GM18508 (cell line): ENCODE measurements at regions not wholly inside any gene's neighbourhood (a gene's known extent, or its start where the extent isn't known, plus 50 kb on each side); places are given as distances from the start of the nearest gene placed in this dataset.

Source experiments
- ATAC-seq: cut with Tn5 transposase; IDR thresholded peaks from one replicate; pipeline ENCODE4 v1.9.1; 2021; ENCODE audit warnings: moderate number of reproducible peaks; ENCODE audit not compliant: insufficient read depth, unreplicated experiment

DNA sequence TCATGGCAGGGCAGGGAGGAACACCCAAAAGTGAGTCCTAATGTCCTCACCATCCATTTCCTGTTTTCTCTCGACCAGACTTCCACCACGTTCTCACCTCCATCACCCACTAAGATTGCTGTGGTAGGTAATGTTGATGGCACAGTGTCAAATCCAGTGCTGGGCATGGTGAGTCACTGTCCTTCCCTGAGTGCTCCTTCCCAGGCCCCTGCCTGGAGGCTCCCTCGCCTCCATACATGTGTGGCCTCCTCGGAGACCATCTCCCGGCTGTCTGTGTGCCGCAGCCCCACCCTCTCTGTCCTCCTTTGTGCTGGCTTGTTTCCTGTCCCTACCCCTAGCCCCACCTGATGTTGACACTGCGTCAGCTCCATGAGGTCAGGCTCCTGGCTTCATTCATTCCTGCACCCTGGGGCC, 177.5 kb downstream of the SYK start:
- no peak for ATAC-seq

DNA sequence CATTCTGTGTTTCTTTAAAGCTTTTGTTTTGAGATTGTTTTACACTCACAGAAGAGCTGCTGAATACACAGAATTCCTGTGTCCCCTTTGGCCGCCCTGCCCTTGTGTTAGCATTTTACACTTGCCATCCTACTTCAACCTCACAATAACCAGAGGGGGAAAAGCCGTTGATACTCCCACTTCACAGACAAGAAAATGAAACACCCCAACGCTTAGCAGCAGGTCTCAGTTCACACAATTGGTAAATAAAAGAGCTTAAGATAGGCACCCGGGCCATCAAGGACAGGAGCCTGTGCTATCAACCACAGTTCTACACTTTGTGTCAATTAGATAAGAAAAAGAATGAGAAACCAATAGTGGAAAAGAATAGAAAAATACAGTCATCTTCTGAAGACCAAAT, 178.0 kb downstream of the SYK start:
- ATAC-seq = no peak

DNA sequence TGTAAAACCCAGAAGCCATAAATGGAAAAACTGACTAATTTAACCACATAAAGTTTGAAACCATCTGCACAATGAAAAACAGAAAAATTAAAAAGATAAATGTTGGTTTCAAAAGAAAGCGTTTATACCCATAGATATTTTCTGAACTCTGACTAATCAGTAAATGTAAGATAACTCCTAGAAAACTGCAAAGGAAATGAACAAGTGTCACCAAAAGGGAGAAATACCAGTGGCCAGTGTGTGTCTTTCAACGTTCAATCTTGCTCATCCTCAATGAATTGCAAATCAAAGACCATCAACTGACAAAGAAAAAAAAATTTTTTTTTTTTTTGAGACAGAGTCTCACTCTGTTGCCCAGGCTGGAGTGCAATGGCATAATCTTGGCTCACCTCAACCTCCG, 180.1 kb downstream of the SYK start:
- ATAC-seq = no peak

DNA sequence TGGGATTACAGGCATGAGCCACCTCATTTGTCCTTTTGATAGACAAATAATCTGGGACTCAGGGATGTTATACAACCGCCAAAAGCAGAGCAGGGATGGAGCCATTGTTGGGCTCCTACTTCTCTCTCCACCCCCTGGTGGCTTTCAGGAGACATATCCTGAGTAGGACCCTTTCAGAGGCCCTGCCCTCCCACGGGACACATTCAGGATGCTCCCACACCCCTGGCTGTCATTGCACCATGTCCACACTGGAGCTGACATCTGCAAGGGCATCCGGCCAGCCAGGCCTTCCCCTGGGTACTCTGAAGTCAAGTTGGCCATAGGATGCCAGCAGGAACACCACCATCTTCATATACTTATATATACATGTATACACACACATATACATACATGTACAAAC, 181.8 kb downstream of the SYK start:
- no peak for ATAC-seq

DNA sequence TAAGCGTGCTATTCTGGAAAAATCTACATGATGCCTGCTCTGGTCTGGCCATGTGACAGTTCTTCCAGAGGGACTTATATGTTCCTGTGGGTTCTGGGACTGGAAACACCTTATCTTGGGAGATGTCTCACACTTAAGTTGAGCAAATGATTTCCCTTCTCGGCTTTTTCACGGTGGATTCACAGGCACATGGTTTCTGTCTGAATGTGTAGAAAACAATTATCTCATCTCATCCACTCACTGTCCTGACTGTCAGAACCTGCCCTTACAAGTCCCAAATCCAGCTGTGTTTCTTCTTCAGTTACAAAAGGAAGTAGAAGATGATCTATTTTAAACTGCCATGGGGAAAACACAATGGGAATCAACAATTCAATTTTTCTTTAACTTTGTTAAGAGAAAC, 184.0 kb downstream of the SYK start:
- ATAC-seq = no peak

DNA sequence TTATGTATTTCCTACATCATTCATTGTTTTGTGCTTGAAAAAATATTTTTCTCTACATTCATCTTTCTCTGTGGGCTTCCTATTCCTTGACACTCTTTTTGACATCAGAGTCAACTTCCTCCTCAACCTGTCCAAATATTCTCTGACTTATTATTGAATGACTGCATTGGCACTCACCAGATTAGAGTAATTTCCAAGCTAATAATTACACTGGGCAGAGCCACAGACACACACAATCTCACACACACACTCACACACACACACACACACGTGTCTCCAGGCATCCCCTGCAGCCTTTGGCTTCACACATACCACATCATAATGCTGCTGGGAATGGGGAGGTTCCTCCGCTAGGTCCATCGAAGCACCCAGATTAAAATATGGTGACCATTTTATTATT, 184.5 kb downstream of the SYK start:
- no peak for ATAC-seq

DNA sequence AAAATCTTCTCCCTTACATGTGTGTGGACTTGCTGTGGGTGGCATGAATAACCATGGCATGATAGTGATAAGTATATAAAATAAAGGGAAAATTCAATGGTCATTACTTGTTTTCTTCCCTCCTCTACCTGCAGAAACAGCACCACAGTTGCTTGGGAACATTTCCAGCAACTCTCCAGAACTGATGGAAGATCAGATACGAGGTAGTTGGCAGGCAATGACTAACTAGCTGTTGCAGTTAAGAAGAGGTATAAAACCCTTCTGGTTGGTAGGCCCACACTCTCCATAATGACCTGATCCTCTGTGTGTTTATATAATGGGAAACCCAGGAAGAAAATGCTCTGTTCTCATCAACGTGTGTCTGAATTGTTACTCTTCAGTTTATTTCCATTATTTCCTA, 185.9 kb downstream of the SYK start:
- no peak for ATAC-seq

DNA sequence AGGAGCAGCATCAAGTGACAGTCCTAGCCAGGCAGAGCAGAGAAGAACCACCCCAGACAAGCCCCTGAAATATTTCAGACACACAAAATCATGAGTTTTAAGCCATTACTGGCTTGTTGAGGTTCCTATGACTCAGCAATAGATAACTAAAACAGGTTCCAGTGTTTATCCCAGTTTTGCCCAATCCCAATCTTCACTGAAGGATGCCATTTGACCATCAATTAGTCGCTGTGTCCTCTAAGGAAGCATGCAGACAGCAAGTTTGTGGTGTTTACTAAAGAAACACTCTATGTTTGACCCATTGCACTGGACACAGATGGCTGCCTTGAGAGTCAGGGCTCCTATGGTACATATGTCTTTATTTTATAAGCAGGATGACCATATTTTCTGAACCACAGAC, 186.7 kb downstream of the SYK start:
- ATAC-seq = no peak

DNA sequence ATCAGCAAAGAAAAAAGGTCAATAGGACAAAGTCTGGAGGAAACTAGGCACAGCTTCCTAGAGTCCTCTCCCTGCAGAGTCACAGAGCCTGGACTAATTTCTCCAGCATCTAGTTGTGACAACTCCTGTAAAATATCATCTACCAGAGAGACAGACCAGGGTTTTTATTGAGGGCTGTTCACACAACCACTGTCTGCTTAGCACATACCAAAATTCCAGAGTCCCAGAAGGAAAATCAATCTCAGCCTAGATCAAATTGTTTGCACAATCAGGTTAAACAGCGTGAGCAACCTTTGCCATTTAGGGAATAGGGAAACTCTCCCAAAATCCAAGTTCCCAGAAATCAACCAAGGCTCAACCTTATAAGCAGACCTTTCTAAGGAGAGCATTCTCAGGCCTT, 190.3 kb downstream of the SYK start:
- ATAC-seq = no peak

DNA sequence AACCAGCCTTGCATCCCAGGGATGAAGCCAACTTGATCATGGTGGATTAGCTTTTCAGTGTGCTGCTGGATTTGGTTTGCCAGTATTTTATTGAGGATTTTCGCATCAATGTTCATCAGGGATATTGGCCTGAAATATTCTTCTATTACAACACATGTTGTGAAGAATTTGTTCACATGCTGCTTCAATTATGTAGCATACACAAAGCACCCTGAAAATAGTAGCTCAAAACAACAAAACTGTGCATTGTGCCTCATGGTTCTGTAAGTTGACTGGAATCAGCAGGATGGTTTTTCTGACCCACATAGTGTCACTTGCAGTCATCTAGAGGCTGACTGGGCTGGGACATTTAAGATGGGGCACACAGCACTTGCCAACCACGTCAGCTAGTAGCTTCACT, 193.9 kb downstream of the SYK start:
- no peak for ATAC-seq

DNA sequence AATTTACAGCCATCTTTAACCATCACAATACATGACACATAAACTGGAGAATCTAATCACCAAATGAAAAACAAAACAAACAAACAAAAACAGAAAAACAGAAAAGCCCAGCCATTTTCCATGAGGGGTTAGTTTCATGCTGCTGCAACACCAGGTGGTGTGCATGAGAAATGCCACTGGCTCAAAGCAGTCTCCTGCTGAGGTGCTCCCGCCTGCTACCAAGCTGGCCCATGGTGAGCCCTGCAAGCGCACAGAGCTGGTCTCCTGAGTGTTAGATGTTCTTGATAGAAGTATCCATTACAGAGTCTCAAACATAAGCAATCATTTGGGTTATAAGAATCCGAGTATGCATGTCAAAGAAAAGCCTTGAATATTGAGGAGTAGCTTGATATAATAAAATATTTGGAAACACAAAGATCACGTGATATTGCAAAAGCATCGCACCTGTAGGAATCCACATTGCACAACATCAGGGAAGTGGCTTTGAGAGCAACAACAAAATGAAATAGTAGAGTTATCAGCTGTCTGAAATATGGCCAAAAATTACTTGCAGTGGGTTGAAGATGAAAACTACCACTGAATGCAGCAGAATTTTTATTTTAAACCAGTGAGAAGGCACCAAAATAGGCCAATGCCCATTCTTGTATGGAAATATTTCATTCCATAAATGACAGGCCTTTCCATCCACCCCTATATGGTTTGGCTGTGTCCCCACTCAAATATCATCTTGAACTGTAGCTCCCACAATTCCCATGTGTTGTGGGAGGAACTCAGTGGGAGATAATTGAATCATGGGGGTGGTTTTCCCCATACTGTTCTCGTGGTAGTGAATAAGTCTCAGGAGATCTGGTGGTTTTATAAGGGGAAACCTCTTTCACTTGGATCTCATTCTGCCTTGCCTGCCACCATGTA, 194.8 kb downstream of the SYK start:
- ATAC-seq = no peak

DNA sequence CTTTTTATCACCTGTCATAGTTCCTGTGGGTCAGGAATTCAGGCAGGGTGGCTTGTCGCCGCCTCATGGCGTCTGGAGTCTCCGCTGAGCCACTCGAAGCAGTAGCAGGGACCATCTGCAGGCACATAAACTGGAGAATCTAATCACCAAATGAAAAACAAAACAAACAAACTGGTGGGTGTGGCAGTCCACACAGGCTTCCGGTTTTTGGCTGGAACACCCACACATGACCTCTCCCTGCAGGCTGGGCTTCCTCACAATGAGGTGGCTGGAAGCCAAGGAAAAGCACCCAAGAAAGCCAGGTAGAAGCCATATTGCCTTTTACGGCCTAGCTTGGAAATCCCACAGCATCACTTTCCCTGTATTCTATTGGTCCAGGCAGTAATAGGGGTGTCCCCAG, 197.0 kb downstream of the SYK start:
- ATAC-seq = no peak

DNA sequence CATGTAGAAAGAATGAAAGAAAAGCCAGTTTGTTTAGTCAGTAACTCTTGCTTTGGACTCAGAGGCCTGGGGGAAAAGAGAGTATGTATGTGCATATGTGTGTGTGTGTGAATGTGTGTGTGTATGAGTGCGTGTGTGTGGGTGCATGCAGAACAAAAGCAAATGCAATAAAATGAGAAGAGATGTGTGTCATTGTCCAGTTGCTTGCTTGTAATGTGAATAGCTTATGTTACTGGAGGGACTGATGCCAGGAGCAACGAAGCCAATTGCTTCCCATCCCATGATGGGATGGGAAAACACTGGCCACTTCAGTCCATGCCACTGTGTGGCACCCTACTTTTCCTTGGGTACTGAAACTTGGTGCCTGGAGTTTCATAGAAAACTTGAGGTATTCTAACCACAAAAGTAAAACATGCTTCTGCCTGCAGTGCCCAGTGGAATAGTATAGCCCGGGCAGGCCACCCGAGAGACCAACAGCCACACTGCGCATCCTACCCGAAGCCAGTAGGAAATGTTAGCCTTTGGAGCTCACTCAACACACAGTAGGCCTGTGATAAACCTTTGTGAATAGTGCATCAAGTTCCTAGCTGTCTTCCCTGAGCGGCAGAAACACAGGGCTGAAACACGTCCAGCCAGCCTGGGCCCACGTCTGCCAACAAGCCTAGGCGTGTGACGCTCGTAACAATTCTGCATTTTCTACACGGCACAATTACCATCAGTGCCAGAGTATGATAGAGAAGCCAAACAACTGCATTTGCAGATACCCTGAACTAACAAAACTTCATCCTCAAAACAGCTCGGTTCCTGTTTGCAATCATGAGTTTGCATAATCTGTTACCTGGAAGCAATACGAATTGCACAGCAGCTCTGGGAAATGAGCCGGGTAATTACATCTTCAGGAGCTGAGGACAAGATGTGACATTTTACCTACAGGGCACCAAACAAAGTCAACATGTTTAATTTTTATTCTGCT, 198.1 kb downstream of the SYK start:
- ATAC-seq = no peak

DNA sequence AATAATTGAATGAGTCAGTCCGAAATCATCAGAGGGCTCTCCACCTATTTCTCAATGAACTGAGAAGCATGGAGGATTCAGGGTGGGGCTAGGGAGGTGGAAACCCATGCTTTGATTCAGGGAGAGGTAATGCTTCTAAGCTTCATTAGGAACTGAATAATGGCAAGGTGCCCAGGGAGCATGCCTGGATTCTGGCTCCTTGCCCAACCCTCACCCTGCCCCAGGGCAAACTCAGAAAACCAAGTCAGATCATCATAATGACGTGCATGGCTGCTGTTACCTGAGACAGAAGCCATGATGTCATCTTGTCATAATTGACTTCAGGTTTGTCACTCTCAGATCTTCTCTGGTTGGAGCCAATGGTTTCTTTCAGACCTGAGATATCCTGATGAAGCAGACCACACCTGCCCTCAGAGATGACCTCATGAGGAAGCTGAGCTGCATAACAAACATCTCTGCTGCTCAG, 199.6 kb downstream of the SYK start:
- no peak for ATAC-seq

DNA sequence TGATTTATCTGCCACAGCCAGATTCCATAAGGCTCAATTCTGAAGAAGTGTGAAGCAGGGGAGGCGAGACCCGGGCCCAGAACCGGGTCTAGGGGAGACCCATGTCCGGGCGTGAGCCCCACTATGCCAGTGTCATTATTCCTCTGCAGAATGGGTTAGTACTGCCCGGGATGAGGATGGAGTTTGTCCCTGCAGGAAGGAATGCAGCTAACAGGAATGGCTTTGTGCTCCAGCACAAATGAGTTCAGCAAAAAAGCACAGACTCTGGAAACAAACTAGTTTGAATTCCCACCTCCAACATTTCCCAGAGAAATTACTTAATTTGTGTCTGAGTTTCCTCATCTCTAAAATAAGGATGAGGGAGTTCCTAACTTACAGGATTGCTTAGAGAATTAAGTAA, 202.9 kb downstream of the SYK start:
- ATAC-seq = no peak

DNA sequence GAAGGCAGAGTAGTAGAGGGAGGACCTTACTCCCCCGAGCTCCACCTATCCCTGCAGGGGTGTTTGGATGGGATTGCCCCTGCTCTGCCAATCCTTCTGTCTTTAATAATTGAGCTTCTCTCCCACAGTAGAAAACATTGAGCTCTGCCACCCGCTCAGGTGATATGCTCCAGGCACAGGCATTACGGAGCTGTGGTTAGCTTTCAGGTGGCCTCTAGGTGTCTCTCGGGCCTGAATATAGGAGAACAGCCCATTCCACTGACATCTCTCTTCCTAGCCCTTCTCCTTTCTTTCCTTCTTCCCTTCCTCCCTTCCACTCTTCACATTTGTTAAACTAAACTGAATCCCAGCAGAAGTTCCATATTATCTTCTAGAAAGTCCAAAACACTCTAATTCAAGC, 203.4 kb downstream of the SYK start:
- no peak for ATAC-seq

DNA sequence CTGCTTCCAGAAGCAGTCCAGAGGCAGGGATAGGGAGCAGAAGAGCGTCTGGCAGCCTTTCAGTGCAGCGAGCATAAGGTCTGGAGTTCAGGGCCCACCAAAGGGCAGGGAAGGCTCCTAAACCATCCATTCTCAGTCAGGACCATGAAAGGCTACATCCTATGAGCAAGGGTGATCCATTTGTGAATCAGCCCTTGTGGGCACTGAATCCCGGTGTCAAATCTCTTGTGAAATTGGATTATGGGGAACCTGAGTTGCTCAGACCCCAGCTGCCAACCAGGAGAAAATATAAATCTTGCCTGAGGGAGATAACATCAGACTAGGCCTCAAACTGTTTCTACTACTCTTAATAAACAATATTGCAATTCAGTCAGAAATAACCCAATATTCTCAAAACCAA, 204.4 kb downstream of the SYK start:
- ATAC-seq = no peak

DNA sequence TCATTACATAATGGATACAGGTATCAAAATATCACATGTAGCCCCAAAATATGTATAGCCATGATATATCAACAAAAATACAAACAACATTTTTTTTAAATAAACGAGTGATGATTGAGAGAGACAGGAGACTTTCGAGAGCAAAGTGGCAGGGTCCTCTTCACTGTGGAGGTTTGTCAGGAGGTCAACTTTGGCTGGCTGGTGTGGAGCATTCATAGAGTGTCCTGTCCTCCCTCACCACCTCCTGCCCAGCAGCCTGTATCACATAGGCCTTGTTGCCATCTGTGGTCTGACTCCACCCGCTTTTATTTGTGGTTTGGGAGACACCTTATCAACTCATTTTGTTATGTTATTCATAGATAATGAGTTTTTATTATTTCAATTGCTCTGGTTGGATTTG, 206.9 kb downstream of the SYK start:
- no peak for ATAC-seq

DNA sequence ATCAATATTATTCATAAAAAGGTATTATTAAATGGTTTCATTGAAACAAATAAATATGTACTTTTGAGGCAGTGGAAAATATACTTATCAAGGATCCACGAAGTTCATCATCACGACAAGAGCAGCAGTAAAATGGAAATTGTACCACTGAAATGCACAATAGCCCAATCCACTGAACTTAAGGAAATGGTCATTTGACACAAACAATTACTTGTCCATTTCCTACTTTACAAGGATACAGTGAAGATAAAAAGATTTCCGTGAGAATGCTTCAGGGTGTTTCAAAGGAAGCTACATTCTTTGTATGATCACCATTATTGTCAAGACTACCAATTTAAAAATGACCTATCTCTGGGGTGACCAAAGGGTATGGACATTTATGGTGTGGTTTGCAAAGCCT, 210.3 kb downstream of the SYK start:
- no peak for ATAC-seq

DNA sequence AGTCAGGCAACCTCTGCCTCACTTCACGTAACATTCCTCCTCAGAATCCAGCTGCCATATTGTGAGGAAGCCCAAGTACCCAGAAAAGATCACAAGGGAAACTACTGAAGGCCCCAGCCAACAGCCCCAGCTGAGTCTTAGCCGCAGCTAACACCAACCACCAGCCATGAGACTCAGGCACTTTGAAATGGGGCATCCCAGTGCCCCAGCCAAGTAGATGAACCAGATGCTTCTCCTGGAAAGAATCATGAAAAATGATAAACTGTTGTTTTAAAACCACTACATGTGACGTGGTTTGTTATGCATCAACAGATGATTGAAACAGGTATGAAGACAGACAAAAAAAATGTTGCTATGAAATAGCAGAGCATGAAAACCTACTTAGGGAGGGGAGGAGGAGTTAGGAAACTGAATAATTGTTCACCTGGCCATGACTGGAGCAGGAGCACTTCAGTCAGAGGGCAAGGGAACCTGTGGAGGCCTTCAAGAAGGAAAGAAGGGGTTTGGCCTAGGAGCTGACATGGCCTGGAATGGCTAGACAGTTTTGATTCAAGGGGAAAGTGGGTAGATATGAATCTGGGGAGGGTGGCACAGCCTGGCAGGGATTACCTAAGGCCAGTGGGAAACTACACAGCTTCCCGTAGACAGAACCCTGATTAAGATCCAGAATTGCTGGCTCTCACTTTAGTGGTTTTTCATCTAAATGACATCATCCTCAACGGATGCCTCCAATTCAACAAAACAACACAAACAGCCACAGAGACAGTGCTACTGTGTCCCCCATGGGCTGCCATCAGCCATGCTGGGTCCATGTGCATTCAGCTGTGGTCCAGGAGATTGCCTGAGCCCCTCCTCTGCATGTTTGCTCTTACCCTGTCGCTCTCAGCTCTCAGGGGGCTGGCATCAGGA, 211.6 kb downstream of the SYK start:
- no peak for ATAC-seq
